DND-41 (cell line): ENCODE measurements at regions not wholly inside any gene's neighbourhood (a gene's known extent, or its start where the extent isn't known, plus 50 kb on each side); places are given as distances from the start of the nearest gene placed in this dataset.

ENCODE experiments used
- ATAC-seq: fragments of 200-7000 bp; cut with Tn5 transposase; 3 replicates; pipeline ENCODE4 v1.9.1; 2021; ENCODE audit warnings: low read depth; ENCODE audit not compliant: insufficient read depth
- DNase-seq: peaks from one replicate; pipeline ENCODE4 v3.0.0-alpha.2; 2020
- H2AFZ ChIP-seq: 2 replicates; pipeline ENCODE4 v1.6.0; 2012; ENCODE audit warnings: low read depth, low read length
- H3K27ac ChIP-seq: 2 replicates; pipeline ENCODE4 v1.5.1; 2012; ENCODE audit warnings: low read length, inconsistent platforms
- H3K27me3 ChIP-seq: fragments of 200-600 bp; sonication (generic); 2 replicates; pipeline ENCODE4 v1.6.0; 2012; ENCODE audit warnings: low read length, mild to moderate bottlenecking, inconsistent platforms; ENCODE audit not compliant: insufficient read depth, poor library complexity
- H3K36me3 ChIP-seq: 2 replicates; pipeline ENCODE4 v1.5.1; 2012; ENCODE audit warnings: low read length, inconsistent platforms; ENCODE audit not compliant: insufficient read depth
- H3K4me1 ChIP-seq: 2 replicates; pipeline ENCODE4 v1.5.1; 2012; ENCODE audit warnings: mild to moderate bottlenecking, low read length; ENCODE audit not compliant: insufficient read depth
- H3K4me2 ChIP-seq: 2 replicates; pipeline ENCODE4 v1.6.0; 2012; ENCODE audit warnings: mild to moderate bottlenecking, moderate library complexity, low read length, inconsistent platforms; ENCODE audit not compliant: insufficient read depth
- H3K4me3 ChIP-seq, 2 experiments: fragments of 200-600 bp in 1 of 2; shearing (Covaris generic) in 1 of 2; 2 replicates each; pipeline ENCODE4 v1.5.1; 2012 to 2016; ENCODE audit warnings: inconsistent platforms in 2 of 2, low read length in 2 of 2, mild to moderate bottlenecking in 2 of 2, low read depth in 1 of 2, moderate library complexity in 1 of 2
- H3K79me2 ChIP-seq: 2 replicates; pipeline ENCODE4 v1.6.0; 2012; ENCODE audit warnings: low read length, inconsistent platforms; ENCODE audit not compliant: insufficient read depth
- H3K9ac ChIP-seq: 2 replicates; pipeline ENCODE4 v1.6.0; 2012; ENCODE audit warnings: low read depth, mild to moderate bottlenecking, inconsistent platforms, low read length, moderate library complexity
- H3K9me3 ChIP-seq: 2 replicates; pipeline ENCODE4 v1.5.1; 2012; ENCODE audit warnings: low read length, moderate library complexity, mild to moderate bottlenecking, inconsistent platforms; ENCODE audit not compliant: insufficient read depth, severe bottlenecking
- H4K20me1 ChIP-seq: 2 replicates; pipeline ENCODE4 v1.6.0; 2012; ENCODE audit warnings: low read length; ENCODE audit not compliant: insufficient read depth
- EZH2 ChIP-seq: IDR thresholded peaks from 3 replicates; pipeline ENCODE4 v1.6.1; 2012; ENCODE audit warnings: borderline replicate concordance, low read depth, mild to moderate bottlenecking, moderate library complexity, low read length, inconsistent platforms; ENCODE audit not compliant: severe bottlenecking
- TF ChIP-seq, protein P1 (sequence below): IDR thresholded peaks from 2 replicates; pipeline ENCODE4 v1.5.1; 2012; ENCODE audit warnings: borderline replicate concordance, low read length, moderate library complexity, mild to moderate bottlenecking; ENCODE audit not compliant: poor library complexity, severe bottlenecking; ENCODE audit errors: extremely low read depth

DNA sequence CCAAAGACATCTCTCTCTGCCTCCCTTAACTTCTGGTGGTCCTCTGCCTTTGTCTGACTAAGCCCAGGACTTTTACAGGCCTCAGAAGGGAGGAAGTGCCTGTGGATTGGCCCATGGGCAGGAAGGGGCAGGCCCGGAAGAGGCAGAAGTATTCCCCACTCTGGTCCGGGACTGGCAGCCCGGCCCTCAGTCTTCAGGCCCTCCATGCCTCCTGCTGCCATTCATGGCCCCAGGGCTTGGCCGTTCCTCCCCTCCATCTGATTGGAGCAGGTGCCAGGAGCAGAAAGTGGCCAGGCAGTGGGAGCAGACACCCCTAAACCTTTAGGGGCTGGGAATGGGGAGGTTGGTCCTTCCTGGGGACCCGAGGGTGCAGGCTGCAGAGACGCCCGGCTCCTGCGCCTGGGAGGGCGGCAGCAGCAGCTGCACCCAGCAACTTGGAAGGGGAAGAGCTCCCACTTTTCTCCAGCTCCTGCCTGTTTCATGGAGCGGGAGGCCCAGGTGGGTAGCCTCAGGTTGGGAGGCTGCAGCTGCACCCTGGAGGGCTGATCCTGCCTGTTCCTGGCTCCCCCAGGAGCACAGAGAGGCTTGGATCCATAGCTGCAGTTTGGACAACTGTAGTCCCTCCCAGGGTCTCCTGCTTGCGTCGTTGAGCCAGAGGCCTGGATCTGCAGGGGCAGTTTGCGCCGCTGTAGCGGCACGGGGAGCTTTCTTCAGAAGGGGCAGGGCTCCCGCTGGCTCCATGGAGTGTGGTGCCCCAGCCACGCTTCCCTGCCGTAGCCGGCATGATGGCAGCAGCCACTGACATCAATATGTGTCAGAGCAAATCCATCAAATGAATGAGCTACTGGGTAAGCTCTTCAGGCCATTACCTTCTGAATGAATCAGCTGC lies 661.5 kb upstream of the NUDT12 start:
- H3K79me2 ChIP-seq = no peaks in the 10 kb centered on the region
- no peaks in the 10 kb centered on the region for H3K27me3 ChIP-seq
- TF ChIP-seq, protein P1, sequence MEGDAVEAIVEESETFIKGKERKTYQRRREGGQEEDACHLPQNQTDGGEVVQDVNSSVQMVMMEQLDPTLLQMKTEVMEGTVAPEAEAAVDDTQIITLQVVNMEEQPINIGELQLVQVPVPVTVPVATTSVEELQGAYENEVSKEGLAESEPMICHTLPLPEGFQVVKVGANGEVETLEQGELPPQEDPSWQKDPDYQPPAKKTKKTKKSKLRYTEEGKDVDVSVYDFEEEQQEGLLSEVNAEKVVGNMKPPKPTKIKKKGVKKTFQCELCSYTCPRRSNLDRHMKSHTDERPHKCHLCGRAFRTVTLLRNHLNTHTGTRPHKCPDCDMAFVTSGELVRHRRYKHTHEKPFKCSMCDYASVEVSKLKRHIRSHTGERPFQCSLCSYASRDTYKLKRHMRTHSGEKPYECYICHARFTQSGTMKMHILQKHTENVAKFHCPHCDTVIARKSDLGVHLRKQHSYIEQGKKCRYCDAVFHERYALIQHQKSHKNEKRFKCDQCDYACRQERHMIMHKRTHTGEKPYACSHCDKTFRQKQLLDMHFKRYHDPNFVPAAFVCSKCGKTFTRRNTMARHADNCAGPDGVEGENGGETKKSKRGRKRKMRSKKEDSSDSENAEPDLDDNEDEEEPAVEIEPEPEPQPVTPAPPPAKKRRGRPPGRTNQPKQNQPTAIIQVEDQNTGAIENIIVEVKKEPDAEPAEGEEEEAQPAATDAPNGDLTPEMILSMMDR = no peak
- TF ChIP-seq EZH2 = no peak
- H3K9me3 ChIP-seq = no peaks in the 10 kb centered on the region
- H4K20me1 ChIP-seq = no peaks in the 10 kb centered on the region
- DNase-seq = no peak
- H2AFZ ChIP-seq = no peak overlapping the region
- no peak overlapping the region for H3K9ac ChIP-seq
- no peak for ATAC-seq
- H3K4me1 ChIP-seq = no peaks in the 10 kb centered on the region
- H3K36me3 ChIP-seq = no peaks in the 10 kb centered on the region
- no peak overlapping the region for H3K27ac ChIP-seq
- H3K4me3 ChIP-seq = no peak overlapping the region
- H3K4me2 ChIP-seq = no peak overlapping the region

DNA sequence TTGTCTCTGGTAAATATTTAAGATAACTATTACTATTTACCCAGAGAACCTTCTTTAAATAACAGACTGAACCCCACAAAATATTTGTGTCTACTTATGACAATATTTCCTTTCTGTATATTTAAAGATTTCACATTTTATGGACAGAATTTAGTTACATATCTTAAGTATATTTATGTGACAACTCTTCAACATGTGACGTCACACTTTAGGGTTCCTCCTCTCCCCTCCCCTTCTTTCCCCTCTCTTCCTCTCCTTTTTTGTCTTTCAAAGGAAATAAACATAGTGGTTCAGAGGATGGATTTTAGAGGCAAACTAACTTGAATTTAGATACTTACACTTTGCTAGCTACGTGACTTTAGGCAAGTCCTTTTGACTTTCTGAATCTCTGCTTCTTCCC lies 655.6 kb upstream of the NUDT12 start:
- DNase-seq (no peak), ATAC-seq (no peak)
- H3K4me3 ChIP-seq = no peak overlapping the region
- H3K79me2 ChIP-seq = no peaks in the 10 kb centered on the region
- no peak overlapping the region for H3K27ac ChIP-seq
- H3K36me3 ChIP-seq = no peaks in the 10 kb centered on the region
- H3K4me2 ChIP-seq = no peak overlapping the region
- H3K4me1 ChIP-seq = no peaks in the 10 kb centered on the region
- H4K20me1 ChIP-seq = no peaks in the 10 kb centered on the region
- H3K9ac ChIP-seq = no peak overlapping the region
- no peak overlapping the region for H2AFZ ChIP-seq
- no peak for TF ChIP-seq EZH2
- TF ChIP-seq, protein P1 = no peak
- H3K27me3 ChIP-seq = no peaks in the 10 kb centered on the region
- H3K9me3 ChIP-seq = no peaks in the 10 kb centered on the region

DNA sequence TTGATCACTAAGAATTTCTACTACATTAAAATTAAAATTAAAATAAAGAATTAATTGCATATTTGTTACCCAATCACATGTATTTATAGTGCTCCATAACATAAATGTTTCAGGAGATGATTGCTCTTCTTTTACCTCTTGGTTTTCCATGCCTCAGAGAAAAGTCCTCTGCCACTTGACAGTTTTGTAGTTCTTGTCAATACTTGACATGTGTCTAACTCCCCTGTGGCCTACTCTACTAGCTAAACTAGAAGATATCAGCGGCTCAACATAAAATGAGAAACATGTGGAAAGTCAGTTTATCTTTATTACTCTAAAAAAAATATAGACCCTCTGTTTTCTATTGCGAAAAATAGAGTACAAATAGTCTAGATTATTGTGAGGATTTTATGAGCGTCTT lies 650.6 kb upstream of the NUDT12 start:
- no peaks in the 10 kb centered on the region for H3K36me3 ChIP-seq
- no peaks in the 10 kb centered on the region for H3K27me3 ChIP-seq
- TF ChIP-seq EZH2 = no peak
- TF ChIP-seq, protein P1 = no peak
- no peaks in the 10 kb centered on the region for H3K4me1 ChIP-seq
- no peak overlapping the region for H3K4me2 ChIP-seq
- DNase-seq (no peak), ATAC-seq (no peak)
- no peak overlapping the region for H3K27ac ChIP-seq
- no peak overlapping the region for H2AFZ ChIP-seq
- no peaks in the 10 kb centered on the region for H3K79me2 ChIP-seq
- no peak overlapping the region for H3K4me3 ChIP-seq
- no peak overlapping the region for H3K9ac ChIP-seq
- no peaks in the 10 kb centered on the region for H3K9me3 ChIP-seq
- no peaks in the 10 kb centered on the region for H4K20me1 ChIP-seq
